A673 (cell line): ENCODE measurements at regions not wholly inside any gene's neighbourhood (a gene's known extent, or its start where the extent isn't known, plus 50 kb on each side); places are given as distances from the start of the nearest gene placed in this dataset.

Source experiments
- BruUV-seq: library from RNA; stranded (reverse); fragments of 400-500 nt; replicated peaks from 2 replicates; lab custom pipeline; 2021; lab: Mats Ljungman, UMichigan
- CTCF ChIA-PET: fragments of 300-600 bp; sonication (Branson Sonifier 250); formaldehyde crosslinking; loops from one replicate; lab custom pipeline; 2022; ENCODE audit warnings: antibody characterized with exemption; lab: Charles Lee
- POLR2A ChIA-PET: fragments of 300-600 bp; sonication (Branson Sonifier 250); formaldehyde crosslinking; loops from one replicate; lab custom pipeline; 2022; ENCODE audit warnings: antibody characterized with exemption; ENCODE audit not compliant: low non-redundant PET; lab: Charles Lee
- DNase-seq: peaks from one replicate; pipeline ENCODE4 v3.0.0-alpha.2; 2015; ENCODE audit warnings: low spot score
- H3K27ac ChIP-seq: fragments of 200-600 bp; sonication (generic); 2 replicates; pipeline ENCODE4 v1.5.1; 2016; ENCODE audit warnings: mixed run types, low read depth, mild to moderate bottlenecking, mixed read lengths, antibody characterized with exemption, low read length; ENCODE audit not compliant: poor library complexity, severe bottlenecking
- H3K27me3 ChIP-seq: fragments of 200-600 bp; sonication (generic); replicated peaks from 2 replicates; pipeline ENCODE4 v1.6.1; 2017; ENCODE audit warnings: mixed run types, low read depth, mild to moderate bottlenecking, mixed read lengths, antibody characterized with exemption, low read length; ENCODE audit not compliant: insufficient read depth, poor library complexity
- H3K36me3 ChIP-seq: fragments of 200-600 bp; sonication (generic); 2 replicates; pipeline ENCODE4 v1.6.1; 2016; ENCODE audit warnings: mixed run types, mild to moderate bottlenecking, mixed read lengths, antibody characterized with exemption, low read length; ENCODE audit not compliant: insufficient read depth, poor library complexity, severe bottlenecking
- H3K4me1 ChIP-seq: fragments of 200-600 bp; sonication (generic); 2 replicates; pipeline ENCODE4 v1.6.1; 2017; ENCODE audit warnings: mixed run types, mild to moderate bottlenecking, mixed read lengths, antibody characterized with exemption, low read length; ENCODE audit not compliant: insufficient read depth, poor library complexity, severe bottlenecking
- H3K4me3 ChIP-seq: fragments of 200-600 bp; sonication (generic); 2 replicates; pipeline ENCODE4 v1.5.1; 2016; ENCODE audit warnings: low read depth, mixed run types, mild to moderate bottlenecking, mixed read lengths, low read length; ENCODE audit not compliant: poor library complexity, severe bottlenecking
- H3K9me3 ChIP-seq: fragments of 200-600 bp; sonication (generic); 2 replicates; pipeline ENCODE4 v1.6.1; 2016; ENCODE audit warnings: mixed run types, low read depth, mild to moderate bottlenecking, mixed read lengths, antibody characterized with exemption, low read length; ENCODE audit not compliant: poor library complexity, severe bottlenecking
- CTCF ChIP-seq: fragments of 300-800, 200-600 bp; sonication (generic); conservative IDR thresholded peaks from 2 replicates; pipeline ENCODE4 v1.5.1; 2017; ENCODE audit warnings: low read depth, mild to moderate bottlenecking, antibody characterized with exemption, low read length, moderate library complexity, mixed read lengths
- EZH2 ChIP-seq: fragments of 200-600 bp; sonication (generic); IDR thresholded peaks from 2 replicates; pipeline ENCODE4 v1.6.1; 2017; ENCODE audit warnings: borderline replicate concordance, low read depth, mild to moderate bottlenecking, mixed read lengths, antibody characterized with exemption, low read length; ENCODE audit not compliant: poor library complexity, severe bottlenecking
- intact Hi-C: fragments of 100-400 bp; cut with micrococcal nuclease; formaldehyde crosslinking; loops from one replicate; pipeline ENCODE4 v1.10.0; 2022; ENCODE audit not compliant: unreplicated experiment

- H3K27me3 ChIP-seq = no peaks in the 10 kb centered on the region
- no peak overlapping the region for H3K27ac ChIP-seq
- no peak for DNase-seq
- no peaks in the 10 kb centered on the region for H3K36me3 ChIP-seq
- no peaks in the 10 kb centered on the region for H3K4me1 ChIP-seq
- no peaks in the 10 kb centered on the region for H3K9me3 ChIP-seq
- no peak overlapping the region for H3K4me3 ChIP-seq
- ChIA-PET POLR2A (no interaction called here), CTCF (no interaction called here)
- intact Hi-C loops = no loop called here
- BruUV-seq = no TSS peak
- no peak for TF ChIP-seq EZH2
- TF ChIP-seq CTCF = no peak
Observed at GRCh38 chr11:86187027-86187426, 57.5 kb upstream of the EED start.

GRCh38 chr11:86186386-86186785 is 58.2 kb upstream of the EED start:
- Histone ChIP-seq H3K9me3 (no peaks in the 10 kb centered on the region), H3K4me1 (no peaks in the 10 kb centered on the region), H3K27ac (no peak overlapping the region), H3K36me3 (no peaks in the 10 kb centered on the region), H3K4me3 (no peak overlapping the region), H3K27me3 (no peaks in the 10 kb centered on the region)
- intact Hi-C loops = no loop called here
- no peak for TF ChIP-seq EZH2
- no peak for TF ChIP-seq CTCF
- DNase-seq = no peak
- CTCF ChIA-PET = no interaction called here
- POLR2A ChIA-PET = no interaction called here
- no TSS peak for BruUV-seq

GRCh38 chr11:86185381-86185750 is 59.2 kb upstream of the EED start:
- Histone ChIP-seq H3K4me3 (no peak overlapping the region), H3K27me3 (no peaks in the 10 kb centered on the region), H3K4me1 (no peaks in the 10 kb centered on the region), H3K36me3 (no peaks in the 10 kb centered on the region), H3K27ac (no peak overlapping the region), H3K9me3 (no peaks in the 10 kb centered on the region)
- CTCF ChIA-PET = no interaction called here
- TF ChIP-seq CTCF (no peak), EZH2 (no peak)
- no TSS peak for BruUV-seq
- intact Hi-C loops = no loop called here
- POLR2A ChIA-PET = no interaction called here
- DNase-seq = no peak
